GM19239 (cell line): ENCODE measurements at regions not wholly inside any gene's neighbourhood (a gene's known extent, or its start where the extent isn't known, plus 50 kb on each side); places are given as distances from the start of the nearest gene placed in this dataset.

Experiments
- DNase-seq: peaks from one replicate; pipeline ENCODE4 v3.0.0; 2011; ENCODE audit warnings: low spot score; ENCODE audit not compliant: insufficient read length
- FAIRE-seq: peaks from 2 replicates; lab custom pipeline; 2011; peaks lifted over from hg19 to GRCh38; lab: Jason Lieb, UNC

- DNase-seq (no peak), FAIRE-seq (no peak)
Observed at GRCh38 chr19:30314056-30314804, 58.0 kb upstream of the ZNF536 start.

DNA sequence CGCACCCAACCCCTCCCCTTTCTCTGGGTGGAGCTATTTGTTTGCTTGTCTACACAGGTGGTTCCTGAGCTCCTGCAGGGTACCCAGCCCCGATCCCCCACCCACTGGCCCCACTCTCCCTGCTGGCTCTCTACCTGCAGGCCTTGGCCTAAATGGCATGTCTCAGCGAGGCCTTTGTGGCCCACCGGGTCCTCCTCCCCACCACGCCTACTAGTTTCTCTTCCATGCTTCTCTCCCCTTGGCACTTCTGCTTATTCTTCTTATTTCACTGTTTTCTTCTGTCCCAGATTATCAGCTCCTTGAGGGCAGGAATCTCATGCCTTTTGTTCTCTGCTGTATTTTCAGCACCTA, 57.4 kb upstream of the ZNF536 start:
- no peak for DNase-seq
- FAIRE-seq = no peak

- DNase-seq = no peak
- no peak for FAIRE-seq
Observed at GRCh38 chr19:30315159-30315558, 57.0 kb upstream of the ZNF536 start.

DNA sequence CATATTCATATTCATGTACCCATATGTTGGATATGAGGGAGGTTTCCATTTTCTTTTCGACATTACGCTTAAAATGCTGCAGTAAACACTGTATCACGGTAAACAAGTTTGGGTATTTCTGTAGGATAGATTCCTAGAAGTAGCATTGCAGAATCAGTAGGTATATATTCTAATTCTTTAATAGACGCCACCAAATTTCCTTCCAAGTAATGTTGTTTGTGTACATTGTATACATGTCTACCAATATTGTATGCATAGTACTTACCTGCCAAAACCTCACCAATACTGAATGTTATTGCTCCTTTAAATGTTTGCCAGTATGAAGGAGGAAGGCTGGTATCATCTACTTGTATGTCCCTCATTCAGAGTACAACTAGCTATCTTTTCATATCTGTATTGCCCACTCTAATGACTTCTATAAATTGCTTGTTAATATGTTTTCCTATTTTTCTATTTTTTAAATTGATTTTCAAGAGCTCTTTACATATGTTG, 56.1 kb upstream of the ZNF536 start:
- FAIRE-seq (no peak), DNase-seq (no peak)

DNA sequence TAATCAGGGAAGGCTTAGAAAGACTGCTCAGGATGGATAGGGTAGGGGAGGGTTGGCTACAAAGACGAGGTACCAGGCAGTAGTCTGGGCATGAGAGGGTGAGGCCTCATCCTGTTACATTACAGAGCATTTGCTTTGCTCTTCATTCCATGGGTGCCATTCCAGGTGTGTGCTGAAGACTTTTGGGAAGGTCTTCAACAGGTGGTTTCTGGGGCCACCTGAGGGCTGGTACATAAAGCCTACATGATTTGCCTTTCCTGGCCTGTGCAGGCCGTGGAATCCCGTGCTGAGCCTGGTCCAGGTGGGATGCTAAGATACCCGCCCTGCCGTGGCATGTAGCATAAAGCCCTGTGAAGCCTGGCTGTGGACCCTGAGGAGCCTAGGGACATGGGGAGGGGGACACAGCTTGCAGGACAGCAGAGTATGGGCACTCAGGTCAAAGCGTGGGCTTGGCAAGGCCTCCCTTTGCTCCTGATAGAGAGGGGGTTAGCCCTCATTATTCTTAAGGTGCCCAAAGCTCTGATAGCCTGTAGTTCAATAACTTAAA, 55.6 kb upstream of the ZNF536 start:
- FAIRE-seq = no peak
- no peak for DNase-seq

DNA sequence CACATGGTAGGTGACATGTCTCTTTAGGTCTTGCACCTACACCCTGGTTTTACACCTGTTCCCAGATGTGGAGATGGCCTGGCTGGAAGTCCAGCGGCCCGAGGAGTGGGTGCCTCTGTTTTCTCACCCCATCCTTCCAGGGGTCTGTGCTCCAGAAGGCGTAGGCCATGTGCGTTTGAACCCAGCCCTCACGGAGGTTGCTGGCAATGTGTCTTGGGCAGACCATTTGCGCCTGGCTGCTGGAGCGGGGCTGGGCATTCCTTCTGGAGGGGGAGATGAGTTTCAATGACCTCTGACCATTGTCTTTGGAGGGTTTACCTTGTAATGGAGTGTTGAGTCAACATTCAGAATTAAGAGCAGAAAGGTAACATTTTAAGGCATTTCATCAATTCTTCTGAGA, 54.8 kb upstream of the ZNF536 start:
- no peak for FAIRE-seq
- DNase-seq = no peak

- no peak for DNase-seq
- no peak for FAIRE-seq
Observed at GRCh38 chr19:30318261-30318660, 53.9 kb upstream of the ZNF536 start.

- DNase-seq = no peak
- no peak for FAIRE-seq
Observed at GRCh38 chr19:30318936-30319335, 53.2 kb upstream of the ZNF536 start.

- FAIRE-seq = no peak
Observed at GRCh38 chr19:30319411-30319810, 52.8 kb upstream of the ZNF536 start.

GRCh38 chr19:30319876-30320275, 52.3 kb upstream of the ZNF536 start:
- FAIRE-seq (no peak), DNase-seq (no peak)

More at GRCh38 chr19:30319411-30319810, 52.8 kb upstream of the ZNF536 start:
- DNase-seq = no peak

DNA sequence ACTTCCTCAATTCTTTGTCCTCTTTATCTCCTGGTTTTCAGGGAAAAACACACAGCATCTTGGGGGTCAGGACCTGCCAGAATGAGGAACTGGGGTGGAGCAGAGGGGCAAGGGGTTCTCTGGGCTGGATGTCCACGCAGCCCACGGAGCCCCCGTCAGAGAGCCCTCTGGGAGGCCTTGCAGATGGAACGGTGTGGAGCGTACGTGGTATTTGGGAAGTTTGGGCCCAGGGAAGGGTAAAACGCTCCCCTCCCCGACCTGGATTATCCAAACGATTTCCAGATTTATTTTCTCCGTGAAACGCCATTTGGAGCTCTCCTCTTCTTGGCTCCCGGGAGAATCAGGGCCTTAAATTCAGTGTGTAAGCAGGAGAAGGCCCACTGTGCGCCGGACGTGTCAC, 51.7 kb upstream of the ZNF536 start:
- DNase-seq = no peak
- FAIRE-seq = no peak

- no peak for DNase-seq
- no peak for FAIRE-seq
Observed at GRCh38 chr19:30320916-30321315, 51.3 kb upstream of the ZNF536 start.
